Breast epithelium (tissue), 4 donors: ENCODE measurements at regions not wholly inside any gene's neighbourhood (a gene's known extent, or its start where the extent isn't known, plus 50 kb on each side); places are given as distances from the start of the nearest gene placed in this dataset.

Experiments
- DNase-seq, 2 donors: peaks; one replicate each; pipeline ENCODE4 v3.0.0-alpha.2; 2019; ENCODE audit warnings: low spot score in 2 of 2
- H3K27ac ChIP-seq, 2 donors: fragments of 200-600 bp; sonication (generic) in 1 of 2; one replicate each; pipeline ENCODE4 v1.5.1; 2016 to 2019; ENCODE audit warnings: mild to moderate bottlenecking in 1 of 2
- H3K27me3 ChIP-seq, 2 donors: fragments of 200-600 bp; sonication (generic) in 1 of 2; one replicate each; pipeline versions ENCODE4 v1.5.1 to v1.6.0; 2017 to 2019; ENCODE audit warnings: control low read depth in 1 of 2, mild to moderate bottlenecking in 1 of 2
- H3K36me3 ChIP-seq: fragments of 200-600 bp; one replicate; pipeline ENCODE4 v1.5.1; 2019
- H3K4me1 ChIP-seq, 2 donors: fragments of 200-600 bp; sonication (generic); one replicate each; pipeline ENCODE4 v1.5.1; 2016 to 2019; ENCODE audit warnings: control low read depth in 1 of 2
- H3K4me3 ChIP-seq, 3 donors: fragments of 200-600 bp; sonication (generic); 1 replicate in 2 of 3; 2 replicates in 1 of 3; pipeline ENCODE4 v1.5.1; 2016 to 2019; ENCODE audit warnings: mild to moderate bottlenecking in 3 of 3, moderate library complexity in 2 of 3
- H3K9me3 ChIP-seq, 2 donors: fragments of 200-600 bp; sonication (generic) in 1 of 2; one replicate each; pipeline ENCODE4 v1.5.1; 2016 to 2019; ENCODE audit warnings: control low read depth in 1 of 2
- POLR2A ChIP-seq: fragments of 450-650 bp; IDR thresholded peaks from one replicate; pipeline ENCODE4 v1.6.1; 2016; ENCODE audit warnings: antibody characterized with exemption, mild to moderate bottlenecking, moderate library complexity
- POLR2AphosphoS5 ChIP-seq, 3 donors: sonication (generic); formaldehyde crosslinking; IDR thresholded peaks; one replicate each; pipeline ENCODE4 v1.6.1; 2017; ENCODE audit warnings: antibody characterized with exemption in 3 of 3
- intact Hi-C: fragments of 100-400 bp; cut with DNase I; formaldehyde crosslinking; loops from one replicate; pipeline ENCODE4 v1.15.1; 2023; ENCODE audit warnings: low total_unique reads
- TF ChIP-seq, protein P1 (sequence below), 3 donors: fragments of 450-650 bp; IDR thresholded peaks; one replicate each; pipeline ENCODE4 v1.5.1; 2016 to 2017; ENCODE audit warnings: antibody characterized with exemption in 3 of 3, mild to moderate bottlenecking in 3 of 3, moderate library complexity in 3 of 3

DNA sequence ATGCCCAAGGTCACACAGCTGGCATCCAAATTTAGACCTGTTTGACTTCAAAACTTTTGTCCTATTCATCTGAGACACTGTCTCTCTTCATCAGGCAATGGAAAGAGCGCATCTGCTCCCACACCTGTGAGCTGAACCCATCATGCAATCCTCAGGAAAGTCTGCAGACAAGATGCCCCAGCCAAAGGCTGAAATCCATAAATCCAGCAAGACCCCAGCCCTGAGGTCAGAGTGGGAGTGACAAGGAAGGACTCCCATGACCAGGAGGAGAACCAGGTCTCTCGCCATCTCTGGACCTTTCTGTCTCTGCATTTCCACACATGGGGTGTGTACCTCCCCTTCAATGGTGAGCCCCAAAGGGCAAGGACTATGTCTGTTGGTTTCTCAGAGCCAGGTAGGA, 83.6 kb upstream of the HMGXB4 start:
- Histone ChIP-seq H3K27me3 (peaks cover 0 to 15% of the 10 kb centered on the region in 2 donors), H3K4me3 (no peak overlapping the region), H3K9me3 (no peaks in the 10 kb centered on the region), H3K4me1 (no peaks in the 10 kb centered on the region), H3K36me3 (no peaks in the 10 kb centered on the region), H3K27ac (no peak overlapping the region)
- intact Hi-C loops: no loop called here
- no peak for TF ChIP-seq POLR2AphosphoS5 (IDR thresholded peaks at IDR 0.05)
- no peak for TF ChIP-seq POLR2A
- TF ChIP-seq, protein P1, sequence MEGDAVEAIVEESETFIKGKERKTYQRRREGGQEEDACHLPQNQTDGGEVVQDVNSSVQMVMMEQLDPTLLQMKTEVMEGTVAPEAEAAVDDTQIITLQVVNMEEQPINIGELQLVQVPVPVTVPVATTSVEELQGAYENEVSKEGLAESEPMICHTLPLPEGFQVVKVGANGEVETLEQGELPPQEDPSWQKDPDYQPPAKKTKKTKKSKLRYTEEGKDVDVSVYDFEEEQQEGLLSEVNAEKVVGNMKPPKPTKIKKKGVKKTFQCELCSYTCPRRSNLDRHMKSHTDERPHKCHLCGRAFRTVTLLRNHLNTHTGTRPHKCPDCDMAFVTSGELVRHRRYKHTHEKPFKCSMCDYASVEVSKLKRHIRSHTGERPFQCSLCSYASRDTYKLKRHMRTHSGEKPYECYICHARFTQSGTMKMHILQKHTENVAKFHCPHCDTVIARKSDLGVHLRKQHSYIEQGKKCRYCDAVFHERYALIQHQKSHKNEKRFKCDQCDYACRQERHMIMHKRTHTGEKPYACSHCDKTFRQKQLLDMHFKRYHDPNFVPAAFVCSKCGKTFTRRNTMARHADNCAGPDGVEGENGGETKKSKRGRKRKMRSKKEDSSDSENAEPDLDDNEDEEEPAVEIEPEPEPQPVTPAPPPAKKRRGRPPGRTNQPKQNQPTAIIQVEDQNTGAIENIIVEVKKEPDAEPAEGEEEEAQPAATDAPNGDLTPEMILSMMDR (IDR thresholded peaks at IDR 0.05): no peak
- DNase-seq: no peak

- no peak for DNase-seq
- no peaks in the 10 kb centered on the region for H3K36me3 ChIP-seq
- H3K4me1 ChIP-seq: no peaks in the 10 kb centered on the region
- H3K9me3 ChIP-seq: no peaks in the 10 kb centered on the region
- TF ChIP-seq POLR2A (no peak), POLR2AphosphoS5 (IDR thresholded peaks at IDR 0.05) (no peak)
- TF ChIP-seq, protein P1 (IDR thresholded peaks at IDR 0.05): no peak
- H3K4me3 ChIP-seq: no peak overlapping the region
- H3K27ac ChIP-seq: no peak overlapping the region
- H3K27me3 ChIP-seq: peaks cover 0 to 15% of the 10 kb centered on the region in 2 donors
- intact Hi-C loops: no loop called here
Observed at GRCh38 chr22:35174401-35175038, 82.8 kb upstream of the HMGXB4 start.

DNA sequence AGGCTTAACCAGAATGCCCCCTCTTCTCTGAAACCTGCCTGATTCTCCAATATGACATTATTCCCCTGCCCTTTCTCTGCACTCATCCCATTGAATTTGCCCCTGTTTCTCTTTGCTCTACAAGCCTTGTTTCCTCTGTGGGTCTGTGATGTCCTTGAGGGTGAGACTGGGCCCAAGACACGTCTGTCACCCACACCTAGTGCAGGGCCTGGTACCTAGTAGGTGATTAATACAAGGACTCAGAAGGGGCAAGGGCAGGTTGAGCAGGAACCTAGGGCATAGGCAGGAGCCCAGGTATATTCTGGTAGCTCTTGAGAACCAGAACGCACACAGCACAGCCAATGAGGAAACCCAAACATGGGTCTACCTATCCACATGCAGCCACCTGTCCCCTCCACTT, 81.9 kb upstream of the HMGXB4 start:
- intact Hi-C loops: no loop called here
- TF ChIP-seq, protein P1 (IDR thresholded peaks at IDR 0.05): no peak
- TF ChIP-seq POLR2A (no peak), POLR2AphosphoS5 (IDR thresholded peaks at IDR 0.05) (no peak)

DNA sequence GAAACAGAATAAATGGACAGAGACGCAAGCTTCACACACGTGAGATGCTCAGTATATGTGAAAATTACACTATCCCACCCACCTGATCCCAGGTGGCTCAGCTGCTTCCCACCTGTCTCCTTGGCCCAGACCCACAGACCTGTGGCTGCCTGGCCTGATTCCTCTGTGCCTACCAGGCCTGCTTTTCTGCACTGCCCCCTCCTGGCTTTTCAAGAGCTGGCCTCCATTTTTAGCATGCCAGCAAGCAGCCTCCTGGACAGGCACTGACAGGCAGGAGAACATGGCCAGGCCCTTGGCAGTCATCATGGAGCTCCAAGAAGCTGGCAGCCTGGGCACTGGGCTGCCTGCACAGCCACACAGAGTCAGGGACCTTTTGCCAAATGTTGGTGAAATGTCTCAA, 79.5 kb upstream of the HMGXB4 start:
- DNase-seq: no peak
- intact Hi-C loops: no loop called here
- peaks cover 0 to 8% of the 10 kb centered on the region in 2 donors for H3K27me3 ChIP-seq
- H3K36me3 ChIP-seq: no peaks in the 10 kb centered on the region
- no peak overlapping the region for H3K27ac ChIP-seq
- no peaks in the 10 kb centered on the region for H3K4me1 ChIP-seq
- TF ChIP-seq POLR2AphosphoS5 (IDR thresholded peaks at IDR 0.05) (no peak), POLR2A (no peak)
- TF ChIP-seq, protein P1 (IDR thresholded peaks at IDR 0.05): no peak
- no peaks in the 10 kb centered on the region for H3K9me3 ChIP-seq
- H3K4me3 ChIP-seq: no peak overlapping the region

More for the DNA sequence above, 81.9 kb upstream of the HMGXB4 start:
- no peaks in the 10 kb centered on the region for H3K4me1 ChIP-seq
- no peaks in the 10 kb centered on the region for H3K36me3 ChIP-seq
- H3K4me3 ChIP-seq: no peak overlapping the region
- peaks cover 0 to 15% of the 10 kb centered on the region in 2 donors for H3K27me3 ChIP-seq
- no peaks in the 10 kb centered on the region for H3K9me3 ChIP-seq
- DNase-seq: no peak
- no peak overlapping the region for H3K27ac ChIP-seq

DNA sequence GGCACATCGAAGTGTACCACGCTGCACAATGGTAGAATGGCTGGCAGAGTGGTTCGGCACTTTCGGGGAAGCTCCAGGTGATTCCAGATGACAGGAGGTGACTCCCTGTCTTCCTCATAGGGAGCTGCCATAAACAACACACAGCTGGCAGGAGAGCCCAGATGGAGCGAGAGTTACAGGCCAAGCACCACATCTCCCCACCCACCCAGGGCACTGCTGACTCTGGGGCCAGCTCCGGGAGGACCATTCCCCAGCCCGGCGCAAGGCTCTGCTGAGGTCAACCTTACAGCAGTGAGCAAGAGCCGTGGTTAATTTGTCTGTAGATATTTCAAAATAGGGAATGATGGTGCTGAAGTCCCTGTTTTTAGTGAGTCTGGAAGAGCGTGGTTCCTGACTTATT, 78.8 kb upstream of the HMGXB4 start:
- DNase-seq: no peak
- no peaks in the 10 kb centered on the region for H3K9me3 ChIP-seq
- intact Hi-C loops: no loop called here
- peaks cover 0 to 3% of the 10 kb centered on the region in 2 donors for H3K27me3 ChIP-seq
- H3K27ac ChIP-seq: no peak overlapping the region
- no peaks in the 10 kb centered on the region for H3K4me1 ChIP-seq
- TF ChIP-seq POLR2AphosphoS5 (IDR thresholded peaks at IDR 0.05) (no peak), POLR2A (no peak)
- TF ChIP-seq, protein P1 (IDR thresholded peaks at IDR 0.05): no peak
- no peaks in the 10 kb centered on the region for H3K36me3 ChIP-seq
- no peak overlapping the region for H3K4me3 ChIP-seq
